Lower lobe of right lung (tissue), 2 donors: ENCODE measurements at regions not wholly inside any gene's neighbourhood (a gene's known extent, or its start where the extent isn't known, plus 50 kb on each side); places are given as distances from the start of the nearest gene placed in this dataset.

ENCODE experiments used
- ATAC-seq, 2 donors: fragments of 200-7000 bp; cut with Tn5 transposase; one replicate each; pipeline ENCODE4 v1.9.1; 2020 to 2022; ENCODE audit warnings: mild to moderate bottlenecking in 2 of 2, moderate library complexity in 2 of 2
- DNase-seq: peaks from one replicate; pipeline ENCODE4 v3.0.0-alpha.2; 2020
- H3K27ac ChIP-seq: fragments of 200-600 bp; one replicate; pipeline ENCODE4 v1.8.0; 2022
- H3K27me3 ChIP-seq: fragments of 200-600 bp; one replicate; pipeline ENCODE4 v1.8.0; 2022; ENCODE audit warnings: low read depth
- H3K36me3 ChIP-seq: fragments of 200-600 bp; one replicate; pipeline ENCODE4 v1.8.0; 2022; ENCODE audit warnings: mild to moderate bottlenecking
- H3K4me1 ChIP-seq: fragments of 200-600 bp; one replicate; pipeline ENCODE4 v1.8.0; 2022
- H3K4me3 ChIP-seq: fragments of 200-600 bp; one replicate; pipeline ENCODE4 v1.8.0; 2022; ENCODE audit warnings: mild to moderate bottlenecking
- H3K9me3 ChIP-seq: fragments of 200-600 bp; one replicate; pipeline ENCODE4 v1.8.0; 2022
- CTCF ChIP-seq: fragments of 200-600 bp; IDR thresholded peaks from one replicate; pipeline ENCODE4 v1.8.0; 2022; ENCODE audit warnings: antibody characterized with exemption, mild to moderate bottlenecking
- intact Hi-C: fragments of 100-400 bp; cut with DNase I; formaldehyde crosslinking; loops from one replicate; pipeline ENCODE4 v1.11.0; 2022
- donor health status: DM: no; HTN: yes; CAD: no; lungs with severe emphysema.

- DNase-seq (no peak), ATAC-seq (no peak)
- Histone ChIP-seq H3K36me3 (no peaks in the 10 kb centered on the region), H3K27ac (no peak overlapping the region), H3K4me1 (peaks cover under 1% of the 10 kb centered on the region), H3K9me3 (no peaks in the 10 kb centered on the region), H3K4me3 (no peak overlapping the region), H3K27me3 (no peaks in the 10 kb centered on the region)
- TF ChIP-seq CTCF: no peak
- intact Hi-C loops: no loop called here
These were observed 926.3 kb downstream of the TLE4 start for GRCh38 chr9:80498001-80498555.

- intact Hi-C loops: no loop called here
- no peaks in the 10 kb centered on the region for H3K27me3 ChIP-seq
- TF ChIP-seq CTCF: no peak
- H3K27ac ChIP-seq: no peak overlapping the region
- H3K4me3 ChIP-seq: no peak overlapping the region
- DNase-seq (no peak), ATAC-seq (no peak)
- H3K36me3 ChIP-seq: no peaks in the 10 kb centered on the region
- H3K4me1 ChIP-seq: no peaks in the 10 kb centered on the region
- H3K9me3 ChIP-seq: no peaks in the 10 kb centered on the region
These were observed 925.3 kb downstream of the TLE4 start for GRCh38 chr9:80496901-80497556.

GRCh38 chr9:80493258-80493657, 921.5 kb downstream of the TLE4 start:
- TF ChIP-seq CTCF: no peak
- H3K27me3 ChIP-seq: no peaks in the 10 kb centered on the region
- DNase-seq (no peak), ATAC-seq (no peak)
- no peaks in the 10 kb centered on the region for H3K4me1 ChIP-seq
- H3K27ac ChIP-seq: no peak overlapping the region
- H3K9me3 ChIP-seq: no peaks in the 10 kb centered on the region
- H3K4me3 ChIP-seq: no peak overlapping the region
- H3K36me3 ChIP-seq: no peaks in the 10 kb centered on the region
- intact Hi-C loops: no loop called here

- intact Hi-C loops: no loop called here
- Histone ChIP-seq H3K9me3 (no peaks in the 10 kb centered on the region), H3K27me3 (no peaks in the 10 kb centered on the region), H3K4me1 (no peaks in the 10 kb centered on the region), H3K27ac (no peak overlapping the region), H3K4me3 (no peak overlapping the region), H3K36me3 (no peaks in the 10 kb centered on the region)
- DNase-seq (peak; percentile 59), ATAC-seq (peak; percentile 87 to 92)
- TF ChIP-seq CTCF: no peak
These were observed 920.5 kb downstream of the TLE4 start for GRCh38 chr9:80492221-80492620.

GRCh38 chr9:80491086-80491696, 919.4 kb downstream of the TLE4 start:
- Histone ChIP-seq H3K27me3 (no peaks in the 10 kb centered on the region), H3K27ac (no peak overlapping the region)

More at GRCh38 chr9:80491086-80491696, 919.4 kb downstream of the TLE4 start:
- Histone ChIP-seq H3K4me3 (no peak overlapping the region), H3K9me3 (no peaks in the 10 kb centered on the region), H3K4me1 (no peaks in the 10 kb centered on the region), H3K36me3 (no peaks in the 10 kb centered on the region)
- ATAC-seq (no peak), DNase-seq (no peak)
- no peak for TF ChIP-seq CTCF
- intact Hi-C loops: no loop called here
